HG03039 (cell line): ENCODE measurements at regions not wholly inside any gene's neighbourhood (a gene's known extent, or its start where the extent isn't known, plus 50 kb on each side); places are given as distances from the start of the nearest gene placed in this dataset.
A peak's percentile ranks its signal among the peaks of the same experiment; 100 is the strongest.
"Not testable (repeated sequence)": the region's sequence is repeated elsewhere in the genome, so short reads cannot be mapped to it uniquely, and the experiment has no call there.

ENCODE experiments used
- ATAC-seq: cut with Tn5 transposase; IDR thresholded peaks from one replicate; pipeline ENCODE4 v1.9.1; 2021; ENCODE audit warnings: mild to moderate bottlenecking, moderate library complexity; ENCODE audit not compliant: unreplicated experiment

- ATAC-seq, result no peak
Measured at GRCh38 chr1:187038784-187039183, 210.0 kb downstream of the PLA2G4A start.

GRCh38 chr1:187041104-187041503 is 212.4 kb downstream of the PLA2G4A start:
- ATAC-seq, result no peak

DNA sequence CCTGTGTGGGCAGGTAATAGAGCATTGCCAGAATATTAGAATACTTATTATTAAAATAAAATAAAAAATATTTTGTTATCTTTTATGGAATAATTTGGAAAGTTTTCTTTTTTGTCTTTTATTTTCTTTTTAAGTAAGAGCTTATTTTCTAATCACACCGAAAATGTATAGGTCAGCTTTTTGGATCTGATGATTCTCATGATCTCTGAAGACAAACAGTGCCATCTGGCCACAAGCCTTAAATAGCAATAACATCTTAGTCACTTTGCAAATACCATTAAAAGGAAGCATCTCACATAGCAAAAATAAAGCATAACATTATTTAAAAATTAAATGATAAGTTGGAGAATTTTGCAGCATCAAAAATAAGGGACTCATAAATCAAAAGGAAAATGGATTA is 213.8 kb downstream of the PLA2G4A start:
- ATAC-seq, result no peak

DNA sequence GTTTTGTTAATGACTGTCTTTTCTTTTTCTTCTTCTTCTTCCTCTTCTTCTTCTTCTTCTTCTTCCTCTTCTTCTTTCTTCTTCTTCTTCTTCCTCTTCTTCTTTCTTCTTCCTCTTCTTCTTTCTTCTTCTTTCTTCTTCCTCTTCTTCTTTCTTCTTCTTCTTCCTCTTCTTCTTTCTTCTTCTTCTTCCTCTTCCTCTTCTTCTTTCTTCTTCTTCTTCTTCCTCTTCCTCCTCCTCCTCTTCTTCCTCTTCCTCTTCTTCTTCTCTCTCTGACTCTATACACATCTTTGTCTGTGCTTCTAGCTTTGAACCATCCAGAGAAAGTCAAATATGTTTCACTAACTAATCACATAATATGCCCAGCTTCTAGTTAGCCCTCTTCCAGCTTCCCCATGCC is 214.7 kb downstream of the PLA2G4A start:
- not testable (repeated sequence) for ATAC-seq

DNA sequence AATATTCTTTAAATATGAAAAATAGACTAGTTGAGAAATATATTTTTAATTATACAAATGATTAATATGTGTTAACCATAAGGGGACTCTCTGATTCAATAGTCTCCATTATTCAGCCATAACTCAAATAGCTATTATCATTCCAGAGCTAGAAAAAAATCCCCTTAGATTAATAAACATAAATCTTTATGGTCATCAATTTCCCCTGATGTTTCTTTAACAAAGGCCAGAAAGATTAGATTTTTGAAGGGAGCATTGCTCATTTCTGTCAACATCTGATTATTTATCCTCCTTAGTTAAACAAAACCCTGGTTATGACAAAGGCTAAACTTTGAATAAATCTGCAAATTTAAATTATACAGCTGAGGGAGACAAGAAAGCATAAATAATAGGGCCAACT is 215.7 kb downstream of the PLA2G4A start:
- ATAC-seq, result no peak

- ATAC-seq, result no peak
Measured at GRCh38 chr1:187045371-187045770, 216.6 kb downstream of the PLA2G4A start.

- no peak for ATAC-seq
Measured at GRCh38 chr1:187046293-187046692, 217.5 kb downstream of the PLA2G4A start.

DNA sequence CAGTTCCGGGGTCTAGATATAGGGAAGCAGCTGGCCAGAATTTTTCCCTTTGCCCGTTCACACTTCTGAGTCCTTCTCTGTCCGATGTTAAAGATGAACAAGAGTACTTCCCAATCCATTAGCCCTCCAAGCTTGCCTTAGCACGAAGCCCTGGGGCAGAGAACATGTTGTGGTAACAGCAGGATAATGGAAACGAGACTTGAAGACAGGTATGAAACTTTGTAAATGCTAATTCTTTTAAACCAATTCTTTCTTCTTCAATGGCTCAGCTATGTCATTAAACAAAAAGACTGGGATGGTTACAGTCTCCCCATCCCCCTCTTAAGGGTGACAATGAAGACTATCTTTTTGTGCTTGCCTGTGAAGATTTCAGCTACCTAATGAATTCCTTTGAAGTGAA is 218.5 kb downstream of the PLA2G4A start:
- no peak for ATAC-seq

- peak; percentile 57 for ATAC-seq
Measured at GRCh38 chr1:187051618-187052232, 223.0 kb downstream of the PLA2G4A start.

DNA sequence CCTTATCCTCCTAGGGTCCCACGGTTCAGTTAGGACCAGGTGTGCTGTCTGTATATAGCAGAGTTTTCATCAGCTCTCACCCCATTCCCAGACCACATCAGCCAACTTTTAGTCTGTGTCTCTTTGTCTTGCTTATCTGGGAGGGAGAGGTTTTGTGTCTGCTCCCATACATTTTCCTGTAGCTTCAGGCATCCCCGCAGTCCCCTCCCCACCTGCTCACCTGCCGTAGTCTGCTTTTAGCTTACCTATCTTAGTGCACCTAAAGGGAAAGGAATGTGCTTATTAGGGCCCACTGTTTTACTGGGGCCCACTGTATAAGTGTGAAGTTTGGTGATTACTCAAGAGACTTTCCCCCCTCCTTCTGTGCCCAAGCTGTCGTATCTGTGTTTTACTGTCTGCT is 225.1 kb downstream of the PLA2G4A start:
- ATAC-seq, result no peak

- no peak for ATAC-seq
Measured at GRCh38 chr1:187054862-187055757, 226.4 kb downstream of the PLA2G4A start.

GRCh38 chr1:187063271-187063670 is 234.5 kb downstream of the PLA2G4A start:
- ATAC-seq, result no peak

DNA sequence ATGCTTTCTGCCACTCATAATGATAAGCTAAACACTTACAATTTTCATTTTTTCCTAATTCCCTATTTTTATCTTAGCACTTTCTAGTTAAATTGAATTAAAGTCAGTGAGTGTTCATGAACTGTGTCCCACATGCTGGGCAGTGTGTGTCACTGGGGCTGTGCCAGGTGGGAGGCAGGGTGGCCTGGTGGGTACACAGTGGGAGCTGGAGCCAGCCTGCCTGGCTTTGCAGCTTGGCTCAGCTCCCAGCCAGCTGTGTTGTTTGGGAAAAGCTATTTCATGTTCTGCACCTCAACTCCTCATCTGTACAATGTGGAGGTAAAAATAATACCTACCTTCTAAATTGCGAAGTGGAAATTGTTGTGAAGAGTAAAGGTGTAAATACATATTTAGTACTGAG is 238.4 kb downstream of the PLA2G4A start:
- ATAC-seq, result no peak

DNA sequence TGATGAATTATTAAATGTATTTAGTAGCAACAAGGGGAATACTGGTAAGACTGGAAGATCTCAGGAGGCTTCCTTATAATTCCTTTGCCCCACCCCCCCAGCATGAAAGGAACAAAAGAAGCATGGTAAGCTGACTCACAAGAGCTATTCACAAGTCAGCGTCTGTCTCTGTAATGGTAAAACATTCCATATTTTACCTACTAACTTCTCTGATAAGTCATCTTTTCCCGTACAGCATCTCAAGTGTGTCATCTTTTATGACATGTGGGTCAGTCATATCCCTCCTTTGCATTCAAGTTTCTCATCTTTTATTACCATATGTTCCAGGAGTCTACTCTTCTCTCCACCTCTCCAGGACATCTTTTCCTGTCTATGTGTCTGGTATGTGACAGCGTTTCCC is 241.3 kb downstream of the PLA2G4A start:
- no peak for ATAC-seq

GRCh38 chr1:187072262-187073034 is 243.7 kb downstream of the PLA2G4A start:
- ATAC-seq, result peak; percentile 53

GRCh38 chr1:187073035-187073560 is 244.3 kb downstream of the PLA2G4A start:
- peak; percentile 20 for ATAC-seq

DNA sequence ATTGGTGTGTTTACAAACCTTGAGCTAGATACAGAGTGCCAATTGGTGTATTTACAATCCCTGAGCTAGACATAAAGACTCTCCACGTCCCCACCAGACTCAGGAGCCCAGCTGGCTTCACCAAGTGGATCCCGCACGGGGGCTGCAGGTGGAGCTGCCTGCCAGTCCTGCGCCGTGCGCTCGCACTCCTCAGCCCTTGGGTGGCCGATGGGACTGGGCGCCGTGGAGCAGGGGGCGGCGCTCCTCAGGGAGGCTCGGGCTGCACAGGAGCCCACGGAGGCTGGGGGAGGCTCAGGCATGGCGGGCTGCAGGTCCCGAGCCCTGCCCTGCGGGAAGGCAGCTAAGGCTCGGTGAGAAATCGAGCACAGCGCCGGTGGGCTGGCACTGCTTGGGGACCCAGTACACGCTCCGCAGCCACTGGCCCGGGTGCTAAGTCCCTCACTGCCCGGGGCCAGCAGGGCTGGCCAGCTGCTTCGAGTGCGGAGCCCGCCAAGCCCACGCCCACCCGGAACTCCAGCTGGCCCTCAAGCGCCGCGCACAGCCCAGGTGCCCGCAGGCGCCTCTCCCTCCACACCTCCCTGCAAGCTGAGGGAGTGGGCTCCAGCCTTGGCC is 245.0 kb downstream of the PLA2G4A start:
- not testable (repeated sequence) for ATAC-seq

DNA sequence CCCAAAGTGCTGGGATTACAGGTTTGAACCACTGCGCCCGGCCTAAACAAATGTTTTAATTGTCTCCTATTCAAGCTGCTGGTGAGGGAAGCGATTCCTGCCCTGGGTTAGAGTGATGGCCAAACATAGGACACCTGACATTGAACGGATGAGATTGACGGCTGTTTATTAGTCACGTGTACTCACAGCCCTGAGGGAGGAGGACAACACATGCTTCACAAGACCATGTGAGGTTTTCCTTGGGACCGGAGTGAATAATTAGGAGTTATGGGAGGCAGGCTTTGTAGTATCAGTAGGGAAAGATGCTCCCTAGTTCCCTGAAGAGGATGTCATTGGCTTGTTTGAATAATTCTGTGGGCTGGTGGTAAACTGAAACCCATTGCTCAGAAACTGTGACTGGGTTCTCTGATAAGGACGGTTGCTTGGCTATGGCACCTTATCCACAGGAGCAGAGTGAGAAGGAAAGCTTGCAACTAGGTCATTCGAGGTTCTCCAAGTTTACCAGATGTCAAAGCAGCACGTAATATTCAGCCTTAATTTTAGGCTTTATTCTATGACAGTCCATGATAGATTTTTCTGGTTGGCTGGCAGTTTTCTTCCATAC is 245.8 kb downstream of the PLA2G4A start:
- ATAC-seq, result no peak

GRCh38 chr1:187076922-187077321 is 248.2 kb downstream of the PLA2G4A start:
- no peak for ATAC-seq

GRCh38 chr1:187078321-187078720 is 249.6 kb downstream of the PLA2G4A start:
- no peak for ATAC-seq
